Activated naive CD4-positive, alpha-beta T cell treated with anti-CD3 and anti-CD28 coated beads for 36 hours (primary cell): ENCODE measurements at regions not wholly inside any gene's neighbourhood (a gene's known extent, or its start where the extent isn't known, plus 50 kb on each side); places are given as distances from the start of the nearest gene placed in this dataset.
"Not testable (repeated sequence)": the region's sequence is repeated elsewhere in the genome, so short reads cannot be mapped to it uniquely, and the experiment has no call there.

Experiments used
- CTCF ChIA-PET: fragments of 350-600 bp; sonication (Branson Sonifier 250); formaldehyde crosslinking; loops from one replicate; lab custom pipeline; 2021; ENCODE audit warnings: antibody characterized with exemption; lab: Charles Lee
- DNase-seq: peaks from one replicate; pipeline ENCODE4 v3.0.0-alpha.2; 2020
- H3K27ac Mint-ChIP-seq: one replicate; pipeline ENCODE4 v1.8.0; 2021; ENCODE audit warnings: mild to moderate bottlenecking, mixed read lengths
- H3K27me3 Mint-ChIP-seq: one replicate; pipeline ENCODE4 v1.8.0; 2021; ENCODE audit warnings: low read depth, mixed read lengths
- H3K36me3 Mint-ChIP-seq: one replicate; pipeline ENCODE4 v1.8.0; 2021; ENCODE audit warnings: low read depth, mixed read lengths
- H3K4me1 Mint-ChIP-seq: one replicate; pipeline ENCODE4 v1.8.0; 2021; ENCODE audit warnings: low read depth, mixed read lengths
- H3K4me3 Mint-ChIP-seq: one replicate; pipeline ENCODE4 v1.8.0; 2021; ENCODE audit warnings: mild to moderate bottlenecking, moderate library complexity, mixed read lengths
- H3K9me3 Mint-ChIP-seq: one replicate; pipeline ENCODE4 v1.8.0; 2021; ENCODE audit warnings: mixed read lengths
- intact Hi-C: fragments of 100-400 bp; cut with micrococcal nuclease; formaldehyde crosslinking; loops from one replicate; pipeline ENCODE4 v1.15.1; 2023

DNA sequence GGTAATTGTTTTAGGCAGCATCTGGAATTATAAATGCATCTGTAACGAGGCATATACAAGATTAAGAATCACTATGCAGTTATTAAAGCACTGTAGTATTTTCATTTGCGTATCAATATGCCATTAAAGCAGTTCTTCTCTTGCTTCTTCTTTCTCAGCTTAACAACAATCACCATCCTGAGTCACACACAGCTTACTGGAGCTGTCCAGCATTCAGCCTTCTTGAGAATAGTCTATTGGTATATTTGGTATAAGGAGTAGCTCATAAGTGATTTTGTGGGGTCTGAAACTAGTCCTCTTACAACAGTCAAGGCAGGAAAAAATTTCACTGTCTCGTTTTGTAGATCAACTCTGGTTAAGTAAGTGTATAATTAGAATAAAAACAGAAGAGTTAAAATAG lies 523.0 kb upstream of the FOXG1 start:
- no peak overlapping the region for H3K27ac Mint-ChIP-seq
- H3K4me1 Mint-ChIP-seq: no peaks in the 10 kb centered on the region
- CTCF ChIA-PET: no interaction called here
- H3K27me3 Mint-ChIP-seq: no peaks in the 10 kb centered on the region
- no peaks in the 10 kb centered on the region for H3K36me3 Mint-ChIP-seq
- intact Hi-C loops: no loop called here
- no peak for DNase-seq
- H3K9me3 Mint-ChIP-seq: peaks cover 13% of the 10 kb centered on the region
- no peak overlapping the region for H3K4me3 Mint-ChIP-seq

DNA sequence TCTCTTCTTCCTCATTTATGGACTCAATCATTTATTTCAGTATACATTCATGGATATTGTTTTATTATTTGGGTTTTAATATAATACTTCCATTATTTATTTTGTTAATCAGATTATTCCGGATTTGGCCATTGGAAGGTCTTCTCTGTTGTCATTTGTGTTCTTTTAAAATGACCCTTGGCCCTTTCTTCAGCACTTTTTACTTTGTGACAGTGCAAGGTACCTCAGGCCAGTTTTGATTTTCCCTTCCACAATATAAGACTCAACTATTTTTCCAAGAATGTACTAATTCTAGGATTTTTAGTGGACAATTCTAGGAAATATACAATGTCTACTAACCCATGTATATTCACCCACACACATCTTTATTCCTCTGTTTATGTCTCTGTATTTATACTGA lies 521.4 kb upstream of the FOXG1 start:
- no peaks in the 10 kb centered on the region for H3K36me3 Mint-ChIP-seq
- H3K9me3 Mint-ChIP-seq: peaks cover 6% of the 10 kb centered on the region
- H3K27me3 Mint-ChIP-seq: no peaks in the 10 kb centered on the region
- intact Hi-C loops: no loop called here
- CTCF ChIA-PET: no interaction called here
- DNase-seq: no peak
- H3K4me3 Mint-ChIP-seq: no peak overlapping the region
- no peaks in the 10 kb centered on the region for H3K4me1 Mint-ChIP-seq
- H3K27ac Mint-ChIP-seq: no peak overlapping the region

DNA sequence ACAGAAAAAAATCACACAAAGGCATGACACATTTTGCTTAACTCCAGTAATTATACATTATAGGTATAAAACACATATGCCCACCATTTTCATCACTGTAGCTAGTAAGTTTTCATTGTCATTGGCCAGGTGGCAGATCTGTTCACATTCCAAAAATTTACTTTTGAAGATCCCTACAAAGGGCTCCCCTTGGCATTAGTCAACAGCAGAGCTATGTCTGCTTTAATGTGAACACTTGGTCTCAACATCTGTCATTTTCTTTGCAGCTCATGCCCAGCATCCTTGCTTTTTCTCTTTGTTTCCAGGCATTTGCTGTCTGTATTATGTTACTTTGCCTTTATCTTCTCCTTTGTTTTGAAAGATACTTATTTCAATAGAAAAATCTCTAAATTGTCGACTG lies 519.1 kb upstream of the FOXG1 start:
- no peaks in the 10 kb centered on the region for H3K27me3 Mint-ChIP-seq
- no peak overlapping the region for H3K4me3 Mint-ChIP-seq
- no peak for DNase-seq
- H3K36me3 Mint-ChIP-seq: no peaks in the 10 kb centered on the region
- H3K27ac Mint-ChIP-seq: no peak overlapping the region
- peaks cover 11% of the 10 kb centered on the region for H3K9me3 Mint-ChIP-seq
- CTCF ChIA-PET: no interaction called here
- no peaks in the 10 kb centered on the region for H3K4me1 Mint-ChIP-seq
- intact Hi-C loops: no loop called here

- H3K27me3 Mint-ChIP-seq, H3K4me1 Mint-ChIP-seq, H3K36me3 Mint-ChIP-seq, H3K27ac Mint-ChIP-seq, DNase-seq, CTCF ChIA-PET, H3K9me3 Mint-ChIP-seq, H3K4me3 Mint-ChIP-seq, intact Hi-C loops: not testable (repeated sequence)
Measured at GRCh38 chr14:28252124-28252523, 514.5 kb upstream of the FOXG1 start.

- CTCF ChIA-PET: no interaction called here
- H3K4me3 Mint-ChIP-seq: no peak overlapping the region
- H3K4me1 Mint-ChIP-seq: no peaks in the 10 kb centered on the region
- H3K9me3 Mint-ChIP-seq: peaks cover 8% of the 10 kb centered on the region
- H3K27ac Mint-ChIP-seq: no peak overlapping the region
- intact Hi-C loops: no loop called here
- DNase-seq: no peak
- H3K27me3 Mint-ChIP-seq: no peaks in the 10 kb centered on the region
- no peaks in the 10 kb centered on the region for H3K36me3 Mint-ChIP-seq
Measured at GRCh38 chr14:28254768-28255167, 511.8 kb upstream of the FOXG1 start.

- no peak overlapping the region for H3K27ac Mint-ChIP-seq
- CTCF ChIA-PET: no interaction called here
- H3K36me3 Mint-ChIP-seq: no peaks in the 10 kb centered on the region
- H3K4me1 Mint-ChIP-seq: no peaks in the 10 kb centered on the region
- H3K27me3 Mint-ChIP-seq: no peaks in the 10 kb centered on the region
- H3K9me3 Mint-ChIP-seq: peaks cover 32% of the 10 kb centered on the region
- H3K4me3 Mint-ChIP-seq: no peak overlapping the region
- intact Hi-C loops: no loop called here
- no peak for DNase-seq
Measured at GRCh38 chr14:28264306-28264705, 502.3 kb upstream of the FOXG1 start.

- no peaks in the 10 kb centered on the region for H3K36me3 Mint-ChIP-seq
- no peak for DNase-seq
- CTCF ChIA-PET: no interaction called here
- intact Hi-C loops: no loop called here
- H3K9me3 Mint-ChIP-seq: peaks cover 22% of the 10 kb centered on the region
- H3K4me3 Mint-ChIP-seq: no peak overlapping the region
- no peaks in the 10 kb centered on the region for H3K4me1 Mint-ChIP-seq
- H3K27ac Mint-ChIP-seq: no peak overlapping the region
- H3K27me3 Mint-ChIP-seq: no peaks in the 10 kb centered on the region
Measured at GRCh38 chr14:28272270-28272669, 494.3 kb upstream of the FOXG1 start.

DNA sequence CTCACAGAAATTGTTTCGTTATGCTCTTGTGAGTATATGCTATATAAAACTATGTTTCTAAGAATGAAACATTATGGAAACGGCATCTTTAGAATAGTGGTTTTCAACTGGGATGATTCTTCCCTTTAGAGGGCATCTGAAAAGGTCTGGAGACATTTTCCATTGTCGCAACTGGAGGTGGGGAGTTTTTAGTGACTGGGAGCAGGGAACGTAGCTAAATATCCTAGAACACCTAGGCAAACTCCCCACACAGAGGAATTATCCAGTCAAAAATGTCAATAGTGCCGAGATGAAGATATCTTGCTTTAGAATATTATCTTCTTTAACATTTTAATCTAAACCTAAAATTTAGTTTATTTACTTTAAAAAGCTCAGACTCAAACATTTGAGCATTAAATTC lies 486.1 kb upstream of the FOXG1 start:
- CTCF ChIA-PET: no interaction called here
- no peaks in the 10 kb centered on the region for H3K27me3 Mint-ChIP-seq
- intact Hi-C loops: no loop called here
- no peak for DNase-seq
- H3K9me3 Mint-ChIP-seq: peaks cover 3% of the 10 kb centered on the region
- no peaks in the 10 kb centered on the region for H3K36me3 Mint-ChIP-seq
- no peak overlapping the region for H3K4me3 Mint-ChIP-seq
- H3K27ac Mint-ChIP-seq: no peak overlapping the region
- no peaks in the 10 kb centered on the region for H3K4me1 Mint-ChIP-seq

DNA sequence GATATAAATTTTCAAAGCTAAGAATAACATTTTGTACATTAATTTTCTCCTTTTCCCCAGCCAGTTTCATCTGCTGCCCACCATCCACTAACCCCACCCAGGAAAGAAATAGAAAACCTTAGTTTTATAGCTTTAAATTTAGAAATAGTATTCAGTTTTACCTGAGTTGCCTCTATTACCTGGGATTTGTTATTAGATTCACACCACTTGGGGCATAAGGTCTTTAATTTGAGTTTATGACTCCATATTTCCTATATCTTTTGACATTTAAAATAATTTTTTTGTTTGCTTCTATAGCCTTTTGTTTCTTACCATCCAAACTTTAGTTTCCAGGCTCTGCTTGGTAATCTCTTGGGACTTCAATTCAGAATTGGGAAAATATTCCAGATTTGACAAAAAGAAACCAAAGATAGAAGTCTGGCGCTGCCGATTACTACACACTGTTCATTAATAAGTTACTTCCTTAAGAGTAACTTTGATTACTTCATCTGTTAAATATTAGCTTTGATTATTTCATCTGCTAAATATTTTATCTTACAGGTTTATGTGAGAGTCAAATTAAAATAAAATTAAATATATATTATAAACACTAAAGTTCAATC lies 485.5 kb upstream of the FOXG1 start:
- CTCF ChIA-PET: no interaction called here
- H3K27me3 Mint-ChIP-seq: no peaks in the 10 kb centered on the region
- H3K36me3 Mint-ChIP-seq: no peaks in the 10 kb centered on the region
- intact Hi-C loops: no loop called here
- H3K4me3 Mint-ChIP-seq: no peak overlapping the region
- no peak overlapping the region for H3K27ac Mint-ChIP-seq
- no peak for DNase-seq
- peaks cover 3% of the 10 kb centered on the region for H3K9me3 Mint-ChIP-seq
- H3K4me1 Mint-ChIP-seq: no peaks in the 10 kb centered on the region

GRCh38 chr14:28284546-28285300 lies 481.9 kb upstream of the FOXG1 start:
- H3K27ac Mint-ChIP-seq: no peak overlapping the region
- H3K9me3 Mint-ChIP-seq: peaks cover 3% of the 10 kb centered on the region
- intact Hi-C loops: no loop called here
- DNase-seq: no peak
- H3K27me3 Mint-ChIP-seq: no peaks in the 10 kb centered on the region
- H3K4me3 Mint-ChIP-seq: no peak overlapping the region
- H3K4me1 Mint-ChIP-seq: no peaks in the 10 kb centered on the region
- CTCF ChIA-PET: no interaction called here
- H3K36me3 Mint-ChIP-seq: no peaks in the 10 kb centered on the region

DNA sequence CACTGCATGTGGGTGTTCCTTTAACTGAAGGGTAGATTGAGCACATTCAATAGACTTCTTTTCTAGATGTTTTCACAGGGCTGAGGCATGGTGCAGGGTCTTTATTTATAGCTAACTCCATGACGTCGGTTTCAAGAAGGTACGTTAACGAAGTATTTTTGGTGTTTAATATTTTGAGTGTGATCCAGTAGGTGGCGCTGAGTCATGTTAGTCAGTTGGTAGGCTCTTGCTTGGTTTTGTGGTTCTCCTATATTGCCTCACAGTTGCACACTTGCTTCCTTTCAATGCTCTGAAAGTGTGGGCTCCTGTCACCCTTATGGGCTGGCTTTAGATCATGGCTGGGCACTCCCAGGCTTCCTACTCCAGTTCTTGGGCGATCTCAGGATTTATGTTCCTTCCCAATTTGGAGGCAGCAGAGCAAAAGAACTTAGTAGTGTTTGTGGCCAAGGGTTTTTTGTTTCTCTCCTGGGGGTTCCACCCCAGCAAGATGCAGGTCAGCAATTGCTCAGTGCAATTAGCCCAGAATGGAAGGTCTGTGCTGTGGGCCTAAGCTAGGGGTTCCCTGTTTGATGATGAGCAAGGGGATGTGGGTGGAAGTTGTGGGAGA lies 471.6 kb upstream of the FOXG1 start:
- Mint-ChIP-seq H3K36me3 (no peaks in the 10 kb centered on the region), H3K4me1 (no peaks in the 10 kb centered on the region), H3K9me3 (peaks cover 36% of the 10 kb centered on the region), H3K27ac (no peak overlapping the region), H3K4me3 (no peak overlapping the region), H3K27me3 (no peaks in the 10 kb centered on the region)
- intact Hi-C loops: loop anchor here (2.0 to 10.0 kb wide), 2 partner anchors 314 to 340 kb away; no protein-coding TSS in a partner anchor
- CTCF ChIA-PET: no interaction called here
- DNase-seq: no peak

DNA sequence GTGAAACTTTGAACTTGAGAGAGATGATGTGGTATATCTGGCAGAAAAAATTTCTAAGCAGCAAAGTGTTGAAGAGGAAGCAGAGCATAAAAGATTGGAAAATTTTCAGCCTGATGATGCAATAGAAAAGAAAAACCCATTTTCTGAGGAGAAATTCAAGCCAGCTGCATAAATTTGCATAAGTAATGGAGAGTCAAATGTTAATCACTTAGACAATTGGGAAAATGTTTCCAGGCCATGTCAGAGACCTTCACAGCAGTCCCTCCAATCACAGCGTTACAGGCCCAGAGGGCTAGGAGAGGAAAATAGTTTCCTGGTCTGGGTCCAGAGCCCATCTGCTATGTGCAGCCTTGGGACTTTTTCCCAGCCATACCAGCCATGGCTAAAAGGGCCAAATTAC lies 469.0 kb upstream of the FOXG1 start:
- peaks cover 30% of the 10 kb centered on the region for H3K9me3 Mint-ChIP-seq
- no peaks in the 10 kb centered on the region for H3K4me1 Mint-ChIP-seq
- CTCF ChIA-PET: no interaction called here
- H3K27me3 Mint-ChIP-seq: no peaks in the 10 kb centered on the region
- no peak for DNase-seq
- no peak overlapping the region for H3K27ac Mint-ChIP-seq
- intact Hi-C loops: loop anchor here (10.0 kb wide), 1 partner anchor 337 kb away; no protein-coding TSS in a partner anchor
- no peak overlapping the region for H3K4me3 Mint-ChIP-seq
- H3K36me3 Mint-ChIP-seq: no peaks in the 10 kb centered on the region

GRCh38 chr14:28298156-28298555 lies 468.4 kb upstream of the FOXG1 start:
- no peak for DNase-seq
- CTCF ChIA-PET: no interaction called here
- H3K36me3 Mint-ChIP-seq: no peaks in the 10 kb centered on the region
- intact Hi-C loops: loop anchor here (10.0 kb wide), 1 partner anchor 337 kb away; no protein-coding TSS in a partner anchor
- no peak overlapping the region for H3K4me3 Mint-ChIP-seq
- H3K9me3 Mint-ChIP-seq: peaks cover 28% of the 10 kb centered on the region
- H3K27me3 Mint-ChIP-seq: no peaks in the 10 kb centered on the region
- no peaks in the 10 kb centered on the region for H3K4me1 Mint-ChIP-seq
- H3K27ac Mint-ChIP-seq: no peak overlapping the region
